ENCODE measurements at regions not wholly inside any gene's neighbourhood (a gene's known extent, or its start where the extent isn't known, plus 50 kb on each side); places are given as distances from the start of the nearest gene placed in this dataset.
A peak's percentile ranks its signal among the peaks of the same experiment; 100 is the strongest.

DNA sequence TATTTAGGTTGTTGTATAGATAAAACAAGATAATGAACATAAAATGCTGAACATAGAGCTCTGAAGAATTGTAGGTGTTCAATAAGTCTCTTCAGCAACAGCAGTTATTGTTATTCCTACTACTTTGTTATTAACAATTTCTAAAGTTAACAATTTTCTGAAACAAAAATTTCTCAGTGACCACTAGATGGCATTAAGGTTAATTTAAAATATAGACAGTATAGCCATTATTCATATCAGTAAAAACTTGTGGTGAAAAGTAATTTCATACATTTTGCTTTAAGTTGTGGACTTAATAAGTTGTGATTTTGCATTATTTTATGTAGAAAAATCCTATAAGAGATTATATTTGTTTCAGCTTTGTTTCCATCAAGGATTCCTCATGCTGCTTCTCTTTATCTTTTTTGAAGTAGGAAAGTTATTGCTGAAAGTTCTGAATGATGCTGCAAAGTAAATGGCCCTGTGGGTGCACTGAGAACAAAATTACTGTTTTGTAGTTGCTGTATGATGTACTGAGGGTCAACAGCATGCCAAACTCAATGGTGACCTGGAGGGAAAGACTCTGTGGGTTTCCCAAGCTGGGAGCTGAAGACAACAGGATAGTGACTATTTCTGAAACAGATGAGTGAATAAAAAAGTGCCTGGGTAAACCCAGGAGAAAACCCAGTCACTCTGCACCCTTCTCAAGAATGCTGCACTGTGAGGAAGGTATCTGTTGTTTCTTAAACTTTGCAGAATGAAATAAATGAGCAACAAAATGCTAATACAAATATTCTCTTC lies 253.6 kb downstream of the KIF20B start:
- Histone ChIP-seq H3K36me3 (ENCODE audit: control insufficient read depth in 4 of 4, insufficient read depth in 4 of 4, low read length in 4 of 4) (no peaks in the 10 kb centered on the region), H3K4me1 (ENCODE audit: control insufficient read depth in 5 of 5, insufficient read depth in 5 of 5, low read length in 5 of 5) (peaks cover 0 to 5% (median 0%) of the 10 kb centered on the region in 5 donors), H3K4me3 (no peak overlapping the region), H3K9ac (ENCODE audit: insufficient read depth in 1 of 2, low read length in 2 of 2) (no peak overlapping the region), H3K9me3 (ENCODE audit: control insufficient read depth in 4 of 4, insufficient read depth in 3 of 4, low read length in 3 of 4) (peaks cover 0 to 5% (median 2%) of the 10 kb centered on the region in 4 donors), H3K27me3 (ENCODE audit: control insufficient read depth in 3 of 3, insufficient read depth in 3 of 3, low read length in 2 of 3) (no peaks in the 10 kb centered on the region), H3K27ac (ENCODE audit: low read depth in 1 of 2, low read length in 1 of 2) (no peak overlapping the region)
- DNase-seq (peak in 1 of 3 donors; percentile 11), ATAC-seq (ENCODE audit: insufficient read depth, low FRiP score) (no peak)
- TF ChIP-seq, protein P1, sequence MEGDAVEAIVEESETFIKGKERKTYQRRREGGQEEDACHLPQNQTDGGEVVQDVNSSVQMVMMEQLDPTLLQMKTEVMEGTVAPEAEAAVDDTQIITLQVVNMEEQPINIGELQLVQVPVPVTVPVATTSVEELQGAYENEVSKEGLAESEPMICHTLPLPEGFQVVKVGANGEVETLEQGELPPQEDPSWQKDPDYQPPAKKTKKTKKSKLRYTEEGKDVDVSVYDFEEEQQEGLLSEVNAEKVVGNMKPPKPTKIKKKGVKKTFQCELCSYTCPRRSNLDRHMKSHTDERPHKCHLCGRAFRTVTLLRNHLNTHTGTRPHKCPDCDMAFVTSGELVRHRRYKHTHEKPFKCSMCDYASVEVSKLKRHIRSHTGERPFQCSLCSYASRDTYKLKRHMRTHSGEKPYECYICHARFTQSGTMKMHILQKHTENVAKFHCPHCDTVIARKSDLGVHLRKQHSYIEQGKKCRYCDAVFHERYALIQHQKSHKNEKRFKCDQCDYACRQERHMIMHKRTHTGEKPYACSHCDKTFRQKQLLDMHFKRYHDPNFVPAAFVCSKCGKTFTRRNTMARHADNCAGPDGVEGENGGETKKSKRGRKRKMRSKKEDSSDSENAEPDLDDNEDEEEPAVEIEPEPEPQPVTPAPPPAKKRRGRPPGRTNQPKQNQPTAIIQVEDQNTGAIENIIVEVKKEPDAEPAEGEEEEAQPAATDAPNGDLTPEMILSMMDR (IDR thresholded peaks at IDR 0.05; ENCODE audit: control extremely low read depth, extremely low read depth), result no peak

- Histone ChIP-seq H3K9ac (ENCODE audit: insufficient read depth in 1 of 2, low read length in 2 of 2) (no peak overlapping the region), H3K27me3 (ENCODE audit: control insufficient read depth in 3 of 3, insufficient read depth in 3 of 3, low read length in 2 of 3) (no peaks in the 10 kb centered on the region), H3K36me3 (ENCODE audit: control insufficient read depth in 4 of 4, insufficient read depth in 4 of 4, low read length in 4 of 4) (no peaks in the 10 kb centered on the region), H3K9me3 (ENCODE audit: control insufficient read depth in 4 of 4, insufficient read depth in 3 of 4, low read length in 3 of 4) (no peaks in the 10 kb centered on the region), H3K4me1 (ENCODE audit: control insufficient read depth in 5 of 5, insufficient read depth in 5 of 5, low read length in 5 of 5) (no peaks in the 10 kb centered on the region), H3K4me3 (no peak overlapping the region), H3K27ac (ENCODE audit: low read depth in 1 of 2, low read length in 1 of 2) (no peak overlapping the region)
- ATAC-seq (ENCODE audit: insufficient read depth, low FRiP score) (no peak), DNase-seq (no peak)
- WGBS, 2 donors, result 80 to 82% methylated on average over 7 of the region's 7 CpGs
- TF ChIP-seq, protein P1 (IDR thresholded peaks at IDR 0.05; ENCODE audit: control extremely low read depth, extremely low read depth), result no peak
Observed at GRCh38 chr10:89959433-89960110, 258.2 kb downstream of the KIF20B start.

GRCh38 chr10:89963451-89964102 lies 262.2 kb downstream of the KIF20B start:
- no peaks in the 10 kb centered on the region for H3K4me1 ChIP-seq (ENCODE audit: control insufficient read depth in 5 of 5, insufficient read depth in 5 of 5, low read length in 5 of 5)
- no peaks in the 10 kb centered on the region for H3K27me3 ChIP-seq (ENCODE audit: control insufficient read depth in 3 of 3, insufficient read depth in 3 of 3, low read length in 2 of 3)
- H3K36me3 ChIP-seq (ENCODE audit: control insufficient read depth in 4 of 4, insufficient read depth in 4 of 4, low read length in 4 of 4), result no peaks in the 10 kb centered on the region
- no peak for ATAC-seq (ENCODE audit: insufficient read depth, low FRiP score)
- no peak overlapping the region for H3K9ac ChIP-seq (ENCODE audit: insufficient read depth in 1 of 2, low read length in 2 of 2)
- DNase-seq, result no peak
- WGBS, 2 donors, result 94 to 97% methylated on average over 2 of the region's 2 CpGs
- no peak overlapping the region for H3K27ac ChIP-seq (ENCODE audit: low read depth in 1 of 2, low read length in 1 of 2)
- H3K4me3 ChIP-seq, result no peak overlapping the region
- TF ChIP-seq, protein P1 (IDR thresholded peaks at IDR 0.05; ENCODE audit: control extremely low read depth, extremely low read depth), result no peak
- H3K9me3 ChIP-seq (ENCODE audit: control insufficient read depth in 4 of 4, insufficient read depth in 3 of 4, low read length in 3 of 4), result no peaks in the 10 kb centered on the region
